ENCODE measurements at regions not wholly inside any gene's neighbourhood (a gene's known extent, or its start where the extent isn't known, plus 50 kb on each side); places are given as distances from the start of the nearest gene placed in this dataset.

DNA sequence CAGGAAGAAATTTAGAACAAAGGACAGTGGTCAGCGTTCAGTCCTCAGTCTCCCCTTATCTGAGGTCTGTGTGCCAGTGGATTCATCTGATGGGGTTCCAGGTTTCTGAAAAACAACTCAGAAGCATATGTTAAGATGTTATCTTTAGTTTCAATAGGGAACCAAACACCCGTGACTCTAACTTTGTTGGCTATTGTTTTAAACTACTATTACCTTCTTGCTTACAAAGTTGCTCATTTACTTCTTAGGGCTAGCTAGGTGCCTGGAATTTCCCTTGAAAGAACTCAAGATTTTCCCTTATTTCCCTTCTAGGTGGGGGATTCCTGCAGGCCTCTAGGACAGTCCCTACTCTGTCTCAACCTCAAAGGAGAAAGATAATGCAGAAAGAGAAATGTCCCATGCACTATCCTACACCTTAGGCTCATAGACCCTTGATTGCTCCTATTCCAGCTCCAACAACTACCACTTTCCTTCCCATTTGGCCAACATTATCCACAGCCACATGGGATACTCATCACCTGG lies 192.5 kb upstream of the LYZL1 start:
- H3K9ac ChIP-seq (ENCODE audit: insufficient read depth in 1 of 2, low read depth in 2 of 2, low read length in 2 of 2): no peak overlapping the region
- no peaks in the 10 kb centered on the region for H3K4me1 ChIP-seq (replicated peaks in 1 of 2; ENCODE audit: control insufficient read depth in 2 of 2, insufficient read depth in 2 of 2, low read length in 2 of 2)
- H4K20me1 ChIP-seq (replicated peaks; ENCODE audit: control insufficient read depth, insufficient read depth, low read length): no peaks in the 10 kb centered on the region
- no peaks in the 10 kb centered on the region for H3K79me2 ChIP-seq (ENCODE audit: control insufficient read depth, insufficient read depth, low read length)
- in situ Hi-C loops (cut with MboI): no loop called here
- ChIA-PET CTCF (ENCODE audit: low intra/inter-chr PET ratio) (no interaction called here), POLR2A (no interaction called here)
- no peak overlapping the region for H3K4me3 ChIP-seq
- no peak for FAIRE-seq
- H3K27ac ChIP-seq (ENCODE audit: extremely low read depth, low read depth, low read length): no peak overlapping the region
- peaks cover 3 to 14% of the 10 kb centered on the region in 2 experiments; a peak in 4 of 5 replicates for H3K27me3 ChIP-seq (ENCODE audit: control insufficient read depth in 2 of 2, insufficient read depth in 2 of 2, low read length in 2 of 2)
- intact Hi-C loops (cut with micrococcal nuclease): no loop called here
- no peak for ATAC-seq
- H2AFZ ChIP-seq (ENCODE audit: low read depth, low read length): no peak overlapping the region
- H3K9me1 ChIP-seq (ENCODE audit: control insufficient read depth, insufficient read depth, low read length): no peaks in the 10 kb centered on the region
- no peak for DNase-seq (ENCODE audit: extremely low read depth in 1 of 4, low spot score in 3 of 4)
- H3K9me3 ChIP-seq (replicated peaks; ENCODE audit: control insufficient read depth, insufficient read depth, low read depth, low read length): no peaks in the 10 kb centered on the region; the same call in 1 of the 2 replicates
- 0% methylated on average over 2 of the region's 2 CpGs for WGBS (ENCODE audit: insufficient coverage, low coverage, missing lambda C conversion rate)
- H3K36me3 ChIP-seq (ENCODE audit: control insufficient read depth, insufficient read depth, low read length): no peaks in the 10 kb centered on the region
- no peak overlapping the region for H3K4me2 ChIP-seq (ENCODE audit: insufficient read depth, low read length)
- BruUV-seq (replicated peaks): no TSS peak
- TF ChIP-seq HMG20B (CRISPR knock-in tag; IDR thresholded peaks at IDR 0.05): no peak
- TF ChIP-seq RHOXF2B (CRISPR knock-in tag; conservative IDR thresholded peaks at IDR 0.05): no peak
- TF ChIP-seq, protein P1, sequence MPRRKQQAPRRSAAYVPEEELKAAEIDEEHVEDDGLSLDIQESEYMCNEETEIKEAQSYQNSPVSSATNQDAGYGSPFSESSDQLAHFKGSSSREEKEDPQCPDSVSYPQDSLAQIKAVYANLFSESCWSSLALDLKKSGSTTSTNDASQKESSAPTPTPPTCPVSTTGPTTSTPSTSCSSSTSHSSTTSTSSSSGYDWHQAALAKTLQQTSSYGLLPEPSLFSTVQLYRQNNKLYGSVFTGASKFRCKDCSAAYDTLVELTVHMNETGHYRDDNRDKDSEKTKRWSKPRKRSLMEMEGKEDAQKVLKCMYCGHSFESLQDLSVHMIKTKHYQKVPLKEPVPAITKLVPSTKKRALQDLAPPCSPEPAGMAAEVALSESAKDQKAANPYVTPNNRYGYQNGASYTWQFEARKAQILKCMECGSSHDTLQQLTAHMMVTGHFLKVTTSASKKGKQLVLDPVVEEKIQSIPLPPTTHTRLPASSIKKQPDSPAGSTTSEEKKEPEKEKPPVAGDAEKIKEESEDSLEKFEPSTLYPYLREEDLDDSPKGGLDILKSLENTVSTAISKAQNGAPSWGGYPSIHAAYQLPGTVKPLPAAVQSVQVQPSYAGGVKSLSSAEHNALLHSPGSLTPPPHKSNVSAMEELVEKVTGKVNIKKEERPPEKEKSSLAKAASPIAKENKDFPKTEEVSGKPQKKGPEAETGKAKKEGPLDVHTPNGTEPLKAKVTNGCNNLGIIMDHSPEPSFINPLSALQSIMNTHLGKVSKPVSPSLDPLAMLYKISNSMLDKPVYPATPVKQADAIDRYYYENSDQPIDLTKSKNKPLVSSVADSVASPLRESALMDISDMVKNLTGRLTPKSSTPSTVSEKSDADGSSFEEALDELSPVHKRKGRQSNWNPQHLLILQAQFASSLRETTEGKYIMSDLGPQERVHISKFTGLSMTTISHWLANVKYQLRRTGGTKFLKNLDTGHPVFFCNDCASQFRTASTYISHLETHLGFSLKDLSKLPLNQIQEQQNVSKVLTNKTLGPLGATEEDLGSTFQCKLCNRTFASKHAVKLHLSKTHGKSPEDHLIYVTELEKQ (CRISPR knock-in tag; IDR thresholded peaks at IDR 0.05): no peak
- no peak for TF ChIP-seq ELF2 (CRISPR knock-in tag; IDR thresholded peaks at IDR 0.05)
- TF ChIP-seq NR2C2 (CRISPR knock-in tag; IDR thresholded peaks at IDR 0.05): no peak
- no peak for TF ChIP-seq NR2C2 (tag; IDR thresholded peaks at IDR 0.05)
